WTC11 (cell line): ENCODE measurements at regions not wholly inside any gene's neighbourhood (a gene's known extent, or its start where the extent isn't known, plus 50 kb on each side); places are given as distances from the start of the nearest gene placed in this dataset.

Experiments
- ATAC-seq: fragments of 200-7000 bp; cut with Tn5 transposase; 2 replicates; pipeline ENCODE4 v1.10.0; 2021; ENCODE audit warnings: mild to moderate bottlenecking, moderate library complexity
- CTCF ChIA-PET: fragments of 300-600 bp; sonication (Branson Sonifier 250); formaldehyde crosslinking; loops from one replicate; lab custom pipeline; 2021; ENCODE audit warnings: antibody characterized with exemption; lab: Charles Lee
- POLR2A ChIA-PET: fragments of 350-600 bp; sonication (Branson Sonifier 250); formaldehyde crosslinking; loops from one replicate; lab custom pipeline; 2021; ENCODE audit warnings: antibody characterized with exemption; lab: Charles Lee
- DNase-seq: peaks from one replicate; pipeline ENCODE4 v3.0.0; 2021; ENCODE audit warnings: low spot score
- H3K27ac Mint-ChIP-seq: 2 replicates; pipeline ENCODE4 v1.8.0; 2021; ENCODE audit warnings: mixed read lengths
- H3K27me3 Mint-ChIP-seq: 2 replicates; pipeline ENCODE4 v1.8.0; 2021; ENCODE audit warnings: low read depth, mild to moderate bottlenecking, moderate library complexity, mixed read lengths
- H3K36me3 Mint-ChIP-seq: 2 replicates; pipeline ENCODE4 v1.8.0; 2021; ENCODE audit warnings: mixed read lengths
- H3K4me1 Mint-ChIP-seq: 2 replicates; pipeline ENCODE4 v1.8.0; 2022; ENCODE audit warnings: mixed read lengths
- H3K4me3 Mint-ChIP-seq: 2 replicates; pipeline ENCODE4 v1.8.0; 2021; ENCODE audit warnings: mild to moderate bottlenecking, moderate library complexity, mixed read lengths
- H3K9me3 Mint-ChIP-seq: 2 replicates; pipeline ENCODE4 v1.8.0; 2021; ENCODE audit warnings: mixed read lengths
- AFF4 ChIP-seq: sonication (generic); formaldehyde crosslinking; IDR thresholded peaks from 2 replicates; pipeline ENCODE4 v1.8.1; 2023; ENCODE audit warnings: mild to moderate bottlenecking, missing genetic modification reagents, borderline replicate concordance
- ATF1 ChIP-seq: sonication (generic); formaldehyde crosslinking; IDR thresholded peaks from 2 replicates; pipeline ENCODE4 v1.8.1; 2023; ENCODE audit warnings: mild to moderate bottlenecking, moderate library complexity, missing genetic modification reagents
- ATF2 ChIP-seq: sonication (generic); formaldehyde crosslinking; IDR thresholded peaks from 2 replicates; pipeline ENCODE4 v1.8.1; 2022; ENCODE audit warnings: low read depth, missing genetic modification reagents, borderline replicate concordance
- E2F4 ChIP-seq: sonication (generic); formaldehyde crosslinking; IDR thresholded peaks from 2 replicates; pipeline ENCODE4 v1.8.1; 2022; ENCODE audit warnings: low read depth, mild to moderate bottlenecking, moderate library complexity, missing genetic modification reagents, borderline replicate concordance
- FOXJ3 ChIP-seq: sonication (generic); formaldehyde crosslinking; IDR thresholded peaks from 2 replicates; pipeline ENCODE4 v1.9.0; 2021; ENCODE audit warnings: missing genetic modification reagents, mild to moderate bottlenecking, borderline replicate concordance
- FOXK1 ChIP-seq: sonication (generic); formaldehyde crosslinking; IDR thresholded peaks from 2 replicates; pipeline ENCODE4 v1.8.0; 2022; ENCODE audit warnings: mild to moderate bottlenecking, moderate library complexity, missing genetic modification reagents
- GRHL2 ChIP-seq: fragments of 250-450 bp; sonication (Bioruptor Pico); IDR thresholded peaks from 2 replicates; pipeline ENCODE4 v1.8.0; 2022; ENCODE audit warnings: mild to moderate bottlenecking, moderate library complexity; ENCODE audit not compliant: insufficient replicate concordance, severe bottlenecking
- KAT7 ChIP-seq: sonication (generic); formaldehyde crosslinking; IDR thresholded peaks from 2 replicates; pipeline ENCODE4 v1.8.1; 2023; ENCODE audit warnings: missing genetic modification reagents, mild to moderate bottlenecking, borderline replicate concordance
- NFE2L1 ChIP-seq: sonication (generic); formaldehyde crosslinking; IDR thresholded peaks from 2 replicates; pipeline ENCODE4 v1.8.1; 2023; ENCODE audit warnings: missing genetic modification reagents
- NR2C2 ChIP-seq: sonication (generic); formaldehyde crosslinking; IDR thresholded peaks from 2 replicates; pipeline ENCODE4 v1.8.0; 2022; ENCODE audit warnings: mild to moderate bottlenecking, missing genetic modification reagents
- SOX15 ChIP-seq: fragments of 250-450 bp; sonication (Bioruptor Pico); IDR thresholded peaks from 2 replicates; pipeline ENCODE4 v1.9.0; 2021; ENCODE audit warnings: mild to moderate bottlenecking
- USF1 ChIP-seq: sonication (generic); formaldehyde crosslinking; IDR thresholded peaks from 2 replicates; pipeline ENCODE4 v1.8.0; 2022; ENCODE audit warnings: mild to moderate bottlenecking, missing genetic modification reagents
- ZBTB21 ChIP-seq: sonication (generic); formaldehyde crosslinking; IDR thresholded peaks from 2 replicates; pipeline ENCODE4 v1.8.1; 2023; ENCODE audit warnings: mild to moderate bottlenecking, missing genetic modification reagents, borderline replicate concordance
- ZNF219 ChIP-seq: sonication (generic); formaldehyde crosslinking; IDR thresholded peaks from 2 replicates; pipeline ENCODE4 v1.8.0; 2023; ENCODE audit warnings: missing genetic modification reagents, mild to moderate bottlenecking, borderline replicate concordance
- ZNF671 ChIP-seq: fragments of 250-450 bp; sonication (Bioruptor Pico); IDR thresholded peaks from 2 replicates; pipeline ENCODE4 v1.8.0; 2021; ENCODE audit warnings: mild to moderate bottlenecking
- TF ChIP-seq, protein P1 (sequence below): fragments of 250-450 bp; sonication (Bioruptor Pico); IDR thresholded peaks from 2 replicates; pipeline ENCODE4 v1.9.0; 2021; ENCODE audit warnings: moderate library complexity, mild to moderate bottlenecking, inconsistent platforms, borderline replicate concordance
- TF ChIP-seq, protein P2 (sequence below): sonication (generic); formaldehyde crosslinking; IDR thresholded peaks from 2 replicates; pipeline ENCODE4 v1.8.1; 2023; ENCODE audit warnings: mild to moderate bottlenecking, missing genetic modification reagents, moderate library complexity
- TF ChIP-seq, protein P3 (sequence below): sonication (generic); formaldehyde crosslinking; IDR thresholded peaks from 2 replicates; pipeline ENCODE4 v1.8.0; 2022; ENCODE audit warnings: missing genetic modification reagents
- TF ChIP-seq, protein P4 (sequence below): sonication (generic); formaldehyde crosslinking; IDR thresholded peaks from 2 replicates; pipeline ENCODE4 v1.8.0; 2022; ENCODE audit warnings: mild to moderate bottlenecking, missing genetic modification reagents

DNA sequence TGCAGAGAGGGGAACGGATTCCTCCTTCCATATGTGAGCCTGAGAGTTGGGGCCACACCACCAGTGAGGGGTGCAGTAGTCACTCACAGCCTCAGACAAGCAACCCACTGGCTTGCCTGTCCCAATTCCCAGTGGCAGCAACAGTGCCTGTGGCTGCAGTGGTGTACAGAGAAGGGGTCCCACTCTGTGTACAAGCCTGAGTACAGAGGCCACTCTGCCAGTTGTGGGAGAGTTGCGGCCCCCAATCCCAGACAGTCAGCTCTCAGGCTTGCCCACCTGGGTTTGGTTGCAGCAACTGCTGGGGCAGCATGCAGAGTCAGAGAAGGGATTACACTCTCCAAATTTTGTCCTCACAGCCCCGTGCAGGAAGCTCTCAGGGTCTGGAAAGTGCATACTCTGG lies 133.2 kb upstream of the RFX3 start:
- Mint-ChIP-seq H3K4me1 (peaks cover 17% of the 10 kb centered on the region), H3K36me3 (no peaks in the 10 kb centered on the region), H3K27me3 (no peaks in the 10 kb centered on the region)
- POLR2A ChIA-PET = no interaction called here
- TF ChIP-seq, protein P1, sequence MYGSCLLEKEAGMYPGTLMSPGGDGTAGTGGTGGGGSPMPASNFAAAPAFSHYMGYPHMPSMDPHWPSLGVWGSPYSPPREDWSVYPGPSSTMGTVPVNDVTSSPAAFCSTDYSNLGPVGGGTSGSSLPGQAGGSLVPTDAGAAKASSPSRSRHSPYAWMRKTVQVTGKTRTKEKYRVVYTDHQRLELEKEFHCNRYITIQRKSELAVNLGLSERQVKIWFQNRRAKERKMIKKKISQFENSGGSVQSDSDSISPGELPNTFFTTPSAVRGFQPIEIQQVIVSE (CRISPR knock-in tag) = no peak
- TF ChIP-seq, protein P2, sequence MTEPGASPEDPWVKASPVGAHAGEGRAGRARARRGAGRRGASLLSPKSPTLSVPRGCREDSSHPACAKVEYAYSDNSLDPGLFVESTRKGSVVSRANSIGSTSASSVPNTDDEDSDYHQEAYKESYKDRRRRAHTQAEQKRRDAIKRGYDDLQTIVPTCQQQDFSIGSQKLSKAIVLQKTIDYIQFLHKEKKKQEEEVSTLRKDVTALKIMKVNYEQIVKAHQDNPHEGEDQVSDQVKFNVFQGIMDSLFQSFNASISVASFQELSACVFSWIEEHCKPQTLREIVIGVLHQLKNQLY = no peak
- no peak for TF ChIP-seq E2F4 (CRISPR knock-in tag)
- no peak for TF ChIP-seq FOXJ3 (CRISPR knock-in tag)
- no peak for TF ChIP-seq GRHL2 (CRISPR knock-in tag)
- TF ChIP-seq, protein P3, sequence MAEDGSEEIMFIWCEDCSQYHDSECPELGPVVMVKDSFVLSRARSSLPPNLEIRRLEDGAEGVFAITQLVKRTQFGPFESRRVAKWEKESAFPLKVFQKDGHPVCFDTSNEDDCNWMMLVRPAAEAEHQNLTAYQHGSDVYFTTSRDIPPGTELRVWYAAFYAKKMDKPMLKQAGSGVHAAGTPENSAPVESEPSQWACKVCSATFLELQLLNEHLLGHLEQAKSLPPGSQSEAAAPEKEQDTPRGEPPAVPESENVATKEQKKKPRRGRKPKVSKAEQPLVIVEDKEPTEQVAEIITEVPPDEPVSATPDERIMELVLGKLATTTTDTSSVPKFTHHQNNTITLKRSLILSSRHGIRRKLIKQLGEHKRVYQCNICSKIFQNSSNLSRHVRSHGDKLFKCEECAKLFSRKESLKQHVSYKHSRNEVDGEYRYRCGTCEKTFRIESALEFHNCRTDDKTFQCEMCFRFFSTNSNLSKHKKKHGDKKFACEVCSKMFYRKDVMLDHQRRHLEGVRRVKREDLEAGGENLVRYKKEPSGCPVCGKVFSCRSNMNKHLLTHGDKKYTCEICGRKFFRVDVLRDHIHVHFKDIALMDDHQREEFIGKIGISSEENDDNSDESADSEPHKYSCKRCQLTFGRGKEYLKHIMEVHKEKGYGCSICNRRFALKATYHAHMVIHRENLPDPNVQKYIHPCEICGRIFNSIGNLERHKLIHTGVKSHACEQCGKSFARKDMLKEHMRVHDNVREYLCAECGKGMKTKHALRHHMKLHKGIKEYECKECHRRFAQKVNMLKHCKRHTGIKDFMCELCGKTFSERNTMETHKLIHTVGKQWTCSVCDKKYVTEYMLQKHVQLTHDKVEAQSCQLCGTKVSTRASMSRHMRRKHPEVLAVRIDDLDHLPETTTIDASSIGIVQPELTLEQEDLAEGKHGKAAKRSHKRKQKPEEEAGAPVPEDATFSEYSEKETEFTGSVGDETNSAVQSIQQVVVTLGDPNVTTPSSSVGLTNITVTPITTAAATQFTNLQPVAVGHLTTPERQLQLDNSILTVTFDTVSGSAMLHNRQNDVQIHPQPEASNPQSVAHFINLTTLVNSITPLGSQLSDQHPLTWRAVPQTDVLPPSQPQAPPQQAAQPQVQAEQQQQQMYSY = no peak
- no peak for TF ChIP-seq SOX15 (CRISPR knock-in tag)
- no peak for TF ChIP-seq AFF4 (CRISPR knock-in tag)
- TF ChIP-seq ZNF219 (CRISPR knock-in tag) = no peak
- no peak for TF ChIP-seq NFE2L1 (CRISPR knock-in tag)
- TF ChIP-seq, all 79 proteins: peak for 0
- no peaks in the 10 kb centered on the region for H3K9me3 Mint-ChIP-seq
- ATAC-seq = no peak
- no peak overlapping the region for H3K27ac Mint-ChIP-seq
- CTCF ChIA-PET = no interaction called here
- no peak overlapping the region for H3K4me3 Mint-ChIP-seq
- no peak for DNase-seq

GRCh38 chr9:3656224-3656623 lies 130.4 kb upstream of the RFX3 start:
- Mint-ChIP-seq H3K36me3 (no peaks in the 10 kb centered on the region), H3K27ac (no peak overlapping the region), H3K27me3 (no peaks in the 10 kb centered on the region), H3K4me3 (no peak overlapping the region), H3K4me1 (peaks cover 13% of the 10 kb centered on the region), H3K9me3 (no peaks in the 10 kb centered on the region)
- DNase-seq (no peak), ATAC-seq (no peak)
- ChIA-PET CTCF (no interaction called here), POLR2A (no interaction called here)
- TF ChIP-seq KAT7 (CRISPR knock-in tag) (no peak), ZNF219 (CRISPR knock-in tag) (no peak), ATF2 (no peak), FOXK1 (CRISPR knock-in tag) (no peak), ATF1 (CRISPR knock-in tag) (no peak), NR2C2 (CRISPR knock-in tag) (no peak), ZBTB21 (CRISPR knock-in tag) (no peak), USF1 (CRISPR knock-in tag) (no peak), ZNF671 (CRISPR knock-in tag) (no peak)
- TF ChIP-seq, protein P4, sequence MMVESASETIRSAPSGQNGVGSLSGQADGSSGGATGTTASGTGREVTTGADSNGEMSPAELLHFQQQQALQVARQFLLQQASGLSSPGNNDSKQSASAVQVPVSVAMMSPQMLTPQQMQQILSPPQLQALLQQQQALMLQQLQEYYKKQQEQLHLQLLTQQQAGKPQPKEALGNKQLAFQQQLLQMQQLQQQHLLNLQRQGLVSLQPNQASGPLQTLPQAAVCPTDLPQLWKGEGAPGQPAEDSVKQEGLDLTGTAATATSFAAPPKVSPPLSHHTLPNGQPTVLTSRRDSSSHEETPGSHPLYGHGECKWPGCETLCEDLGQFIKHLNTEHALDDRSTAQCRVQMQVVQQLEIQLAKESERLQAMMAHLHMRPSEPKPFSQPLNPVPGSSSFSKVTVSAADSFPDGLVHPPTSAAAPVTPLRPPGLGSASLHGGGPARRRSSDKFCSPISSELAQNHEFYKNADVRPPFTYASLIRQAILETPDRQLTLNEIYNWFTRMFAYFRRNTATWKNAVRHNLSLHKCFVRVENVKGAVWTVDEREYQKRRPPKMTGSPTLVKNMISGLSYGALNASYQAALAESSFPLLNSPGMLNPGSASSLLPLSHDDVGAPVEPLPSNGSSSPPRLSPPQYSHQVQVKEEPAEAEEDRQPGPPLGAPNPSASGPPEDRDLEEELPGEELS (CRISPR knock-in tag) = no peak
